Upper lobe of right lung (tissue), 1 donor: ENCODE measurements at regions not wholly inside any gene's neighbourhood (a gene's known extent, or its start where the extent isn't known, plus 50 kb on each side); places are given as distances from the start of the nearest gene placed in this dataset.
"Not testable (repeated sequence)": the region's sequence is repeated elsewhere in the genome, so short reads cannot be mapped to it uniquely, and the experiment has no call there.

ENCODE experiments used
- ATAC-seq: fragments of 200-7000 bp; cut with Tn5 transposase; one replicate; pipeline ENCODE4 v1.9.1; 2020; ENCODE audit warnings: mild to moderate bottlenecking, moderate library complexity
- DNase-seq: peaks from one replicate; pipeline ENCODE4 v3.0.0-alpha.2; 2020
- H3K27ac ChIP-seq: fragments of 200-600 bp; one replicate; pipeline ENCODE4 v1.8.0; 2022
- H3K27me3 ChIP-seq: fragments of 200-600 bp; one replicate; pipeline ENCODE4 v1.8.0; 2022; ENCODE audit warnings: mild to moderate bottlenecking
- H3K36me3 ChIP-seq: fragments of 200-600 bp; one replicate; pipeline ENCODE4 v1.8.0; 2022
- H3K4me1 ChIP-seq: fragments of 200-600 bp; one replicate; pipeline ENCODE4 v1.8.0; 2022
- H3K4me3 ChIP-seq: fragments of 200-600 bp; one replicate; pipeline ENCODE4 v1.8.0; 2022; ENCODE audit warnings: mild to moderate bottlenecking
- H3K9me3 ChIP-seq: fragments of 200-600 bp; one replicate; pipeline ENCODE4 v1.8.0; 2022
- CTCF ChIP-seq: fragments of 200-600 bp; IDR thresholded peaks from one replicate; pipeline ENCODE4 v1.8.0; 2022; ENCODE audit warnings: antibody characterized with exemption
- intact Hi-C: fragments of 100-400 bp; cut with DNase I; formaldehyde crosslinking; loops from one replicate; pipeline ENCODE4 v1.11.0; 2022
- donor health status: DM: no; HTN: yes; CAD: no; lungs with severe emphysema.

DNA sequence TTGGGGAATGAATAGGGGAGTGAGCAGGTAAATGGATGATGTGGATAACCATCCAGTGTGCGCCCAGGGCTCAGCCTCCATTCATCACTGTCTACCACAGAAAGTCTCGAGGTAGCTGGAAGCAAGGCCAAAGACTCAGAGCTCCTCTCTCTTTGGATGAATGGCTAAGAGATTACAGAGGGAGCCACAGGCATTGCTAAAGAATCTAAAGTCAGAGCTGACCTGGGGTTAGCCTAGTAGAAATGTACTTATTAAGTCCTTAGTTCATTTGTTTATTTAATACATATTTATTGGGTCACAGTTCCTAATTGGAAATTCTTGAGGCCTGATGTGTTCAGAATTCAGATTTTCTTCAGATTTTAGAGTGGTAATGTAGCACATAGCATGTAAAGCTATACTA is 88.7 kb upstream of the HPF1 start:
- no peak overlapping the region for H3K27ac ChIP-seq
- no peak overlapping the region for H3K4me3 ChIP-seq
- no peaks in the 10 kb centered on the region for H3K9me3 ChIP-seq
- intact Hi-C loops: no loop called here
- H3K4me1 ChIP-seq: no peaks in the 10 kb centered on the region
- no peaks in the 10 kb centered on the region for H3K36me3 ChIP-seq
- H3K27me3 ChIP-seq: no peaks in the 10 kb centered on the region
- no peak for ATAC-seq
- no peak for TF ChIP-seq CTCF
- DNase-seq: no peak

- Histone ChIP-seq H3K4me1 (no peaks in the 10 kb centered on the region), H3K27ac (no peak overlapping the region), H3K27me3 (no peaks in the 10 kb centered on the region), H3K36me3 (no peaks in the 10 kb centered on the region), H3K9me3 (no peaks in the 10 kb centered on the region), H3K4me3 (no peak overlapping the region)
- no peak for ATAC-seq
- intact Hi-C loops: no loop called here
- TF ChIP-seq CTCF: no peak
- no peak for DNase-seq
Observed at GRCh38 chr4:169841776-169842175, 84.0 kb upstream of the HPF1 start.

GRCh38 chr4:169840554-169840953 is 82.8 kb upstream of the HPF1 start:
- H3K36me3 ChIP-seq: no peaks in the 10 kb centered on the region
- no peaks in the 10 kb centered on the region for H3K9me3 ChIP-seq
- TF ChIP-seq CTCF: no peak
- H3K4me1 ChIP-seq: no peaks in the 10 kb centered on the region
- H3K27ac ChIP-seq: no peak overlapping the region
- DNase-seq (no peak), ATAC-seq (no peak)
- intact Hi-C loops: no loop called here
- H3K4me3 ChIP-seq: no peak overlapping the region
- no peaks in the 10 kb centered on the region for H3K27me3 ChIP-seq

DNA sequence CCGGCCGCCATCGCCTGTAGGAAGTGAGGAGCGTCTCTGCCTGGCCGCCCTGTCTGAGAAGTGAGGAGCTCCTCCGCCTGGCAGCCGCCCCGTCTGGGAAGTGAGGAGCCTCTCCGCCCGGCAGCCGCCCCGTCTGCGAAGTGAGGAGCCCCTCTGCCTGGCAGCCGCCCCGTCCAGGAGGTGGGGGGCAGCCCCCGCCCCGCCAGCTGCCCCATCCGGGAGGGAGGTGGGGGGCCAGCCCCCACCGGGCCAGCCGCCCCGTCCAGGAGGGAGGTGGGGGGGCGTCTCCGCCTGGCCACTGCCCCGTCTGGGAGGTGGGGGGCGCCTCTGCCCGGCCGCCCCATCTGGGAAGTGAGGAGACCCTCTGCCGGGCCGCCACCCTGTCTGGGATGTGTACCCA is 70.6 kb upstream of the HPF1 start:
- H3K27me3 ChIP-seq, H3K36me3 ChIP-seq, H3K9me3 ChIP-seq, H3K27ac ChIP-seq, intact Hi-C loops, ATAC-seq, DNase-seq, H3K4me1 ChIP-seq, H3K4me3 ChIP-seq: not testable (repeated sequence)

DNA sequence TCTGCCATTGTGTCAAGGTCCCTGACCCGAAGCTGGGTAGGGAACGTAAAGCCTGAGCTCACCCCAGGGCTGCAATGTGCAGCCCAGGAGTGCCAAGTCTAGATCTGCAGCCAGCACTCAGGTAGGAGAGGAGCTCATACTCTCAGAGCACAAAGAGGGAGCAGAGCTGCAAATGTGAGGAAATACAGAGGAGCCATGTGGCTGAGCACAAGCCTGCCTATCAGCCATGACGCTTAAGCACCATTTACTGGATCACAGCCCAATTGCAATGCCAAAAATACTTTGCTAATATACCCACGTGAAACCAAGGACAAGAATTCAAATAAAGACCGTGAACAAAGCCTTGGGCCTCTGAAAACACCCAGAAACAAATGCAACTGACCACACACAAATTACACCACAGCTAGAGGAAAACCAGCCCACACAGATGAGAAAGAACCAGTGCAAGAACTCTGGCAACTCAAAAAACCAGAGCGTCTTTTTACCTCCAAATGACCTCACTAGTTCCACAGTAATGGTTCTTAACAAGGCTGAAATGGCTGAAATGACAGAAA is 69.0 kb upstream of the HPF1 start:
- Histone ChIP-seq H3K4me1 (no peaks in the 10 kb centered on the region), H3K4me3 (no peak overlapping the region), H3K9me3 (no peaks in the 10 kb centered on the region), H3K27ac (no peak overlapping the region), H3K27me3 (no peaks in the 10 kb centered on the region), H3K36me3 (no peaks in the 10 kb centered on the region)
- TF ChIP-seq CTCF: no peak
- intact Hi-C loops: no loop called here
- ATAC-seq (no peak), DNase-seq (no peak)

- peak; percentile 72 for ATAC-seq
- intact Hi-C loops: no loop called here
Observed at GRCh38 chr4:169823685-169824084, 65.9 kb upstream of the HPF1 start.

More at GRCh38 chr4:169823685-169824084, 65.9 kb upstream of the HPF1 start:
- Histone ChIP-seq H3K9me3 (no peaks in the 10 kb centered on the region), H3K4me3 (no peak overlapping the region), H3K36me3 (no peaks in the 10 kb centered on the region), H3K27me3 (no peaks in the 10 kb centered on the region), H3K27ac (no peak overlapping the region), H3K4me1 (no peaks in the 10 kb centered on the region)
- no peak for DNase-seq
- no peak for TF ChIP-seq CTCF
